ENCODE measurements at regions not wholly inside any gene's neighbourhood (a gene's known extent, or its start where the extent isn't known, plus 50 kb on each side); places are given as distances from the start of the nearest gene placed in this dataset.

- H3K9me3 ChIP-seq = no peaks in the 10 kb centered on the region
- no peak for TF ChIP-seq POLR2A (IDR thresholded peaks at IDR 0.05)
- TF ChIP-seq CTCF (IDR thresholded peaks at IDR 0.05) = no peak
- no peak overlapping the region for H3K27ac ChIP-seq
- intact Hi-C loops (cut with DNase I) = no loop called here
- no peak overlapping the region for H3K4me3 ChIP-seq (replicated peaks in 1 of 3)
- no peak for DNase-seq
- H3K4me1 ChIP-seq = no peaks in the 10 kb centered on the region
- H3K36me3 ChIP-seq = no peaks in the 10 kb centered on the region
- 65 to 68% methylated on average over 2 of the region's 2 CpGs for WGBS, 2 donors
- no peaks in the 10 kb centered on the region for H3K27me3 ChIP-seq
These were observed 329.9 kb upstream of the ITGA1 start for GRCh38 chr5:52457810-52458209.

GRCh38 chr5:52466113-52466512, 321.6 kb upstream of the ITGA1 start:
- H3K36me3 ChIP-seq = no peaks in the 10 kb centered on the region
- no peaks in the 10 kb centered on the region for H3K27me3 ChIP-seq
- 62 to 69% methylated on average over 4 of the region's 4 CpGs for WGBS, 2 donors
- intact Hi-C loops (cut with DNase I) = no loop called here
- no peaks in the 10 kb centered on the region for H3K4me1 ChIP-seq
- no peaks in the 10 kb centered on the region for H3K9me3 ChIP-seq
- no peak for TF ChIP-seq POLR2A (IDR thresholded peaks at IDR 0.05)
- no peak for TF ChIP-seq CTCF (IDR thresholded peaks at IDR 0.05)
- no peak overlapping the region for H3K4me3 ChIP-seq (replicated peaks in 1 of 3)
- no peak overlapping the region for H3K27ac ChIP-seq
- DNase-seq = no peak

GRCh38 chr5:52466749-52467520, 320.8 kb upstream of the ITGA1 start:
- 88% methylated on average over 7 of the region's 7 CpGs for WGBS, 2 donors
- intact Hi-C loops (cut with DNase I) = no loop called here
- H3K4me3 ChIP-seq (replicated peaks in 1 of 3) = no peak overlapping the region
- H3K36me3 ChIP-seq = no peaks in the 10 kb centered on the region
- no peak for TF ChIP-seq POLR2A (IDR thresholded peaks at IDR 0.05)
- no peak for TF ChIP-seq CTCF (IDR thresholded peaks at IDR 0.05)
- no peaks in the 10 kb centered on the region for H3K27me3 ChIP-seq
- no peaks in the 10 kb centered on the region for H3K4me1 ChIP-seq
- DNase-seq = no peak
- H3K27ac ChIP-seq = no peak overlapping the region
- H3K9me3 ChIP-seq = no peaks in the 10 kb centered on the region

- no peak for DNase-seq
- no peaks in the 10 kb centered on the region for H3K36me3 ChIP-seq
- no peak overlapping the region for H3K27ac ChIP-seq
- no peak overlapping the region for H3K4me3 ChIP-seq (replicated peaks in 1 of 3)
- TF ChIP-seq CTCF (IDR thresholded peaks at IDR 0.05) (no peak), POLR2A (IDR thresholded peaks at IDR 0.05) (no peak)
- WGBS, 2 donors = 67 to 79% methylated on average over 1 of the region's 1 CpG
- H3K9me3 ChIP-seq = no peaks in the 10 kb centered on the region
- intact Hi-C loops (cut with DNase I) = no loop called here
- no peaks in the 10 kb centered on the region for H3K4me1 ChIP-seq
- no peaks in the 10 kb centered on the region for H3K27me3 ChIP-seq
These were observed 318.7 kb upstream of the ITGA1 start for GRCh38 chr5:52468976-52469375.

GRCh38 chr5:52469420-52469819, 318.3 kb upstream of the ITGA1 start:
- Histone ChIP-seq H3K4me3 (replicated peaks in 1 of 3) (no peak overlapping the region), H3K27me3 (no peaks in the 10 kb centered on the region), H3K36me3 (no peaks in the 10 kb centered on the region), H3K4me1 (no peaks in the 10 kb centered on the region), H3K9me3 (no peaks in the 10 kb centered on the region), H3K27ac (no peak overlapping the region)
- intact Hi-C loops (cut with DNase I) = no loop called here
- 89 to 91% methylated on average over 5 of the region's 5 CpGs for WGBS, 2 donors
- TF ChIP-seq POLR2A (IDR thresholded peaks at IDR 0.05) (no peak), CTCF (IDR thresholded peaks at IDR 0.05) (no peak)
- no peak for DNase-seq
